HL-60 (cell line): ENCODE measurements at regions not wholly inside any gene's neighbourhood (a gene's known extent, or its start where the extent isn't known, plus 50 kb on each side); places are given as distances from the start of the nearest gene placed in this dataset.

Experiments
- GABPA ChIP-seq: IDR thresholded peaks from 2 replicates; pipeline ENCODE4 v1.6.1; 2012; ENCODE audit warnings: low read depth
- POLR2AphosphoS5 ChIP-seq: IDR thresholded peaks from 2 replicates; pipeline ENCODE4 v1.6.1; 2012; ENCODE audit warnings: low read depth
- TF ChIP-seq, protein P1 (sequence below): IDR thresholded peaks from one replicate; pipeline ENCODE4 v1.5.1; 2011; ENCODE audit warnings: low read length, control low read depth, inconsistent platforms; ENCODE audit not compliant: insufficient read depth

DNA sequence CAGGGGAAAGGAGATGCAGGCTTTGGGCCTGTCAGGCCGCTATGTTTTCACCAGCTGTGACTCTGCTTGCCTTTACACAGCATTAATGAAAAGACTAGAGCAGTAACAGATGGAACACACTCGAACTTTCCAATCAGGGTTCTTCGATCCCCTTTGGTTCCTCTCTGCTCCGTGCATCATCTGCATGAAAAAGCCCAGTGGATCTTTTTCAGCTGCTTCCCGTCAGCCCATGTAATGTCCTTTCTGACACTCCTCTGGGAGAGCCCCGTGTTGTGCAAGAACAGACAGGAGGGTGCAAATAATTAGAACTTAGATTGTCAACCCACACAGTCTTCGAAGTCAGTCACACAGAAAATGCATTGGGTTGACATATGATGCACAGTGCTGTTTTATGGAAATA is 448.9 kb upstream of the ZNF462 start:
- TF ChIP-seq, protein P1, sequence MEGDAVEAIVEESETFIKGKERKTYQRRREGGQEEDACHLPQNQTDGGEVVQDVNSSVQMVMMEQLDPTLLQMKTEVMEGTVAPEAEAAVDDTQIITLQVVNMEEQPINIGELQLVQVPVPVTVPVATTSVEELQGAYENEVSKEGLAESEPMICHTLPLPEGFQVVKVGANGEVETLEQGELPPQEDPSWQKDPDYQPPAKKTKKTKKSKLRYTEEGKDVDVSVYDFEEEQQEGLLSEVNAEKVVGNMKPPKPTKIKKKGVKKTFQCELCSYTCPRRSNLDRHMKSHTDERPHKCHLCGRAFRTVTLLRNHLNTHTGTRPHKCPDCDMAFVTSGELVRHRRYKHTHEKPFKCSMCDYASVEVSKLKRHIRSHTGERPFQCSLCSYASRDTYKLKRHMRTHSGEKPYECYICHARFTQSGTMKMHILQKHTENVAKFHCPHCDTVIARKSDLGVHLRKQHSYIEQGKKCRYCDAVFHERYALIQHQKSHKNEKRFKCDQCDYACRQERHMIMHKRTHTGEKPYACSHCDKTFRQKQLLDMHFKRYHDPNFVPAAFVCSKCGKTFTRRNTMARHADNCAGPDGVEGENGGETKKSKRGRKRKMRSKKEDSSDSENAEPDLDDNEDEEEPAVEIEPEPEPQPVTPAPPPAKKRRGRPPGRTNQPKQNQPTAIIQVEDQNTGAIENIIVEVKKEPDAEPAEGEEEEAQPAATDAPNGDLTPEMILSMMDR, result no peak
- TF ChIP-seq GABPA (no peak), POLR2AphosphoS5 (no peak)
